OCI-LY1 (cell line): ENCODE measurements at regions not wholly inside any gene's neighbourhood (a gene's known extent, or its start where the extent isn't known, plus 50 kb on each side); places are given as distances from the start of the nearest gene placed in this dataset.

Experiments used
- H2AFZ ChIP-seq: fragments of 200-600 bp; sonication (generic), shearing (Covaris generic); 2 replicates; pipeline ENCODE4 v1.6.0; 2014; ENCODE audit warnings: antibody characterized with exemption, mild to moderate bottlenecking, low read length
- H3F3A ChIP-seq: fragments of 200-600 bp; sonication (generic), shearing (Covaris generic); 2 replicates; pipeline ENCODE4 v1.6.0; 2014; ENCODE audit warnings: mild to moderate bottlenecking, antibody characterized with exemption, low read length, moderate library complexity; ENCODE audit not compliant: insufficient read depth
- H3K27ac ChIP-seq: fragments of 200-600 bp; sonication (generic); 2 replicates; pipeline ENCODE4 v1.5.1; 2014; ENCODE audit warnings: low read length, mixed run types, mild to moderate bottlenecking, low read depth; ENCODE audit not compliant: poor library complexity, severe bottlenecking
- H3K27me3 ChIP-seq: fragments of 200-600 bp; sonication (generic); 2 replicates; pipeline ENCODE4 v1.6.0; 2014; ENCODE audit warnings: antibody characterized with exemption, mild to moderate bottlenecking, low read length, moderate library complexity; ENCODE audit not compliant: insufficient read depth
- H3K36me3 ChIP-seq: fragments of 200-600 bp; sonication (generic); 2 replicates; pipeline ENCODE4 v1.6.1; 2014; ENCODE audit warnings: mild to moderate bottlenecking, antibody characterized with exemption, low read length, moderate library complexity, mixed read lengths; ENCODE audit not compliant: insufficient read depth
- H3K4me1 ChIP-seq: fragments of 200-600 bp; sonication (generic); 2 replicates; pipeline ENCODE4 v1.5.1; 2014; ENCODE audit warnings: mild to moderate bottlenecking, low read length, moderate library complexity; ENCODE audit not compliant: insufficient read depth, severe bottlenecking
- H3K4me2 ChIP-seq: fragments of 200-600 bp; sonication (generic), shearing (Covaris generic); 2 replicates; pipeline ENCODE4 v1.6.1; 2014; ENCODE audit warnings: low read length
- H3K4me3 ChIP-seq: fragments of 200-600 bp; sonication (generic); 2 replicates; pipeline ENCODE4 v1.5.1; 2014; ENCODE audit warnings: low read length, low read depth, mild to moderate bottlenecking, mixed read lengths; ENCODE audit not compliant: poor library complexity, severe bottlenecking
- H3K79me2 ChIP-seq: fragments of 200-600 bp; shearing (Covaris generic); 2 replicates; pipeline ENCODE4 v1.6.1; 2016; ENCODE audit warnings: mixed run types, low read length, mixed read lengths; ENCODE audit not compliant: insufficient read depth
- H3K9ac ChIP-seq: fragments of 200-600 bp; sonication (generic), shearing (Covaris generic); 2 replicates; pipeline ENCODE4 v1.6.1; 2014; ENCODE audit warnings: mild to moderate bottlenecking, low read length, mixed read lengths
- H3K9me2 ChIP-seq: fragments of 200-600 bp; sonication (generic), shearing (Covaris generic); 2 replicates; pipeline ENCODE4 v1.6.1; 2014; ENCODE audit warnings: low read depth, mild to moderate bottlenecking, low read length, mixed read lengths
- H3K9me3 ChIP-seq: fragments of 200-600 bp; shearing (Covaris generic); 2 replicates; pipeline ENCODE4 v1.6.1; 2014; ENCODE audit warnings: low read length, mixed read lengths
- H4K20me1 ChIP-seq: fragments of 200-600 bp; sonication (generic), shearing (Covaris generic); 2 replicates; pipeline ENCODE4 v1.6.0; 2016; ENCODE audit warnings: mild to moderate bottlenecking, low read length; ENCODE audit not compliant: insufficient read depth
- CTCF ChIP-seq: fragments of 200-600 bp; sonication (generic), shearing (Covaris generic); IDR thresholded peaks from 2 replicates; pipeline ENCODE4 v1.5.1; 2017; ENCODE audit warnings: mild to moderate bottlenecking, antibody characterized with exemption, low read length, moderate library complexity, mixed read lengths
- EZH2 ChIP-seq: fragments of 200-600 bp; sonication (generic), shearing (Covaris generic); IDR thresholded peaks from 2 replicates; pipeline ENCODE4 v1.8.0; 2017; ENCODE audit warnings: borderline replicate concordance, mixed run types, mild to moderate bottlenecking, antibody characterized with exemption, low read length, moderate library complexity, mixed read lengths

DNA sequence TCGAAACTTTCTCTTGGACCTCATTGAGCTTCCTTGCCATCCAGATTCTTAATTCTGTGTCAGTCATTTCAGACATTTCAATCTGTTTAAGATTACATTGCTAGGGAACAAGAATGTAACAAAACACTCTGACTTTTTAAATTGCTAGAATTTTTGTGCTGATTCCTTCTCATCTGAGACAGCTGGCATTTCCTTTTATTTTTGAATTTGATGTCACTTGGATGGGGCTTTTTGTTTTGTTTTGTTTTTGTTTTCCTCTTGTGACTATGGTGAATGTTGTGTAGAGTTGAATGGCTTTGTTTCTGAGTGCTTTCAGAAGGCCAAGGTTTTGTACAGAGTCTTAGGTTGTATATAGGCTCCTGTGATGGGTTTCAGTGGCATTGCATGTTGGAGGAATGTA is 1129.3 kb downstream of the NAALADL2 start:
- Histone ChIP-seq H3K4me2 (no peak overlapping the region), H3K4me1 (no peaks in the 10 kb centered on the region), H3K9me2 (no peaks in the 10 kb centered on the region), H3K79me2 (no peaks in the 10 kb centered on the region), H3K9ac (no peak overlapping the region), H2AFZ (no peak overlapping the region), H3K27ac (no peak overlapping the region), H3K27me3 (no peaks in the 10 kb centered on the region), H3F3A (no peaks in the 10 kb centered on the region), H3K9me3 (no peaks in the 10 kb centered on the region), H3K4me3 (no peak overlapping the region), H4K20me1 (no peaks in the 10 kb centered on the region), H3K36me3 (no peaks in the 10 kb centered on the region)
- no peak for TF ChIP-seq CTCF
- TF ChIP-seq EZH2: no peak

- no peaks in the 10 kb centered on the region for H3K79me2 ChIP-seq
- H2AFZ ChIP-seq: no peak overlapping the region
- no peak for TF ChIP-seq EZH2
- TF ChIP-seq CTCF: no peak
- no peaks in the 10 kb centered on the region for H3K36me3 ChIP-seq
- no peak overlapping the region for H3K9ac ChIP-seq
- no peaks in the 10 kb centered on the region for H3K4me1 ChIP-seq
- H3K9me2 ChIP-seq: no peaks in the 10 kb centered on the region
- no peak overlapping the region for H3K4me2 ChIP-seq
- no peak overlapping the region for H3K27ac ChIP-seq
- H3K27me3 ChIP-seq: no peaks in the 10 kb centered on the region
- no peaks in the 10 kb centered on the region for H3F3A ChIP-seq
- no peaks in the 10 kb centered on the region for H4K20me1 ChIP-seq
- H3K4me3 ChIP-seq: no peak overlapping the region
- H3K9me3 ChIP-seq: no peaks in the 10 kb centered on the region
Measured at GRCh38 chr3:175985781-175986180, 1126.6 kb downstream of the NAALADL2 start.

DNA sequence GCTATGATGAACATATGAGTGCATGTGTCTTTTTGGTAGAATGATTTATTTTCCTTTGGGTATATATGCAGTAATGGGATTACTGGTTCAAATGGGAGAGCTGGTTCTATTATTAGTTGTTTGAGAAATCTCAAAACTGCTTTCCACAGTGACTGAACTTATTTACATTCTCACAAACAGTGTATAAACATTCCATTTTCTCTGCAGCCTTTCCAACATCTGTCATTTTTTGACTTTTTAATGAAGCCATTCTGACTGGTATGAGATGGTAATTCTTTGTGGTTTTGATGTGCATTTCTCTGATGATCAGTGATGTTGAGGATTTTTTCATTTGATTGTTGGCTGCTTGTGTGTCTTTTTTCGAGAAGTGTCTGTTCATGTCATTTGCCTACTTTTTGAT is 1124.2 kb downstream of the NAALADL2 start:
- TF ChIP-seq CTCF (no peak), EZH2 (no peak)
- Histone ChIP-seq H2AFZ (no peak overlapping the region), H3K36me3 (no peaks in the 10 kb centered on the region)

More for the DNA sequence above, 1124.2 kb downstream of the NAALADL2 start:
- no peaks in the 10 kb centered on the region for H3K9me2 ChIP-seq
- H3K79me2 ChIP-seq: no peaks in the 10 kb centered on the region
- H3K4me3 ChIP-seq: no peak overlapping the region
- H3K4me1 ChIP-seq: no peaks in the 10 kb centered on the region
- H3K27ac ChIP-seq: no peak overlapping the region
- H3K9ac ChIP-seq: no peak overlapping the region
- H3K4me2 ChIP-seq: no peak overlapping the region
- no peaks in the 10 kb centered on the region for H3F3A ChIP-seq
- H3K27me3 ChIP-seq: no peaks in the 10 kb centered on the region
- H3K9me3 ChIP-seq: no peaks in the 10 kb centered on the region
- H4K20me1 ChIP-seq: no peaks in the 10 kb centered on the region
